GM18951 (cell line): ENCODE measurements at regions not wholly inside any gene's neighbourhood (a gene's known extent, or its start where the extent isn't known, plus 50 kb on each side); places are given as distances from the start of the nearest gene placed in this dataset.
"Not testable (repeated sequence)": the region's sequence is repeated elsewhere in the genome, so short reads cannot be mapped to it uniquely, and the experiment has no call there.

Source experiments
- POLR2A ChIP-seq: IDR thresholded peaks from 4 replicates; pipeline ENCODE4 v1.6.1; 2011; ENCODE audit warnings: mild to moderate bottlenecking; ENCODE audit not compliant: insufficient read length, insufficient read depth; ENCODE audit errors: extremely low read depth
- in situ Hi-C: fragments of 300-500 bp; cut with MboI; formaldehyde crosslinking; loops from one replicate; pipeline ENCODE4 v1.12.0; 2022; ENCODE audit warnings: low sequenced_read_pairs, mixed read lengths, inconsistent platforms; ENCODE audit not compliant: unreplicated experiment

GRCh38 chr5:2066373-2066772 lies 183.6 kb upstream of the IRX4 start:
- no peak for TF ChIP-seq POLR2A
- in situ Hi-C loops, result no loop called here

DNA sequence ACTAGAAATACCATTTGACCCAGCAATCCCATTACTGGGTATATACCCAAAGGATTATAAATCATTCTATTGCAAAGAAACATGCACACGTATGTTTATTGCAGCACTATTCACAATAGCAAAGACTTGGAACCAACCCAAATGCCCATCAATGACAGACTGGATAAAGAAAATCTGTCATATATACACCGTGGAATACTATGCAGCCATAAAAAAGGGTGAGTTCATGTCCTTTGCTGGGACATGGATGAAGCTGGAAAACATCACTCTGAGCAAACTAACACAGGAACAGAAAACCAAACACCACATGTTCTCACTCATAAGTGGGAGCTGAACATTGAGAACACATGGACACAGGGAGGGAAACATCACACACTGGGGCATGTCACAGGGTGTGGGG lies 180.7 kb upstream of the IRX4 start:
- in situ Hi-C loops, result not testable (repeated sequence)

DNA sequence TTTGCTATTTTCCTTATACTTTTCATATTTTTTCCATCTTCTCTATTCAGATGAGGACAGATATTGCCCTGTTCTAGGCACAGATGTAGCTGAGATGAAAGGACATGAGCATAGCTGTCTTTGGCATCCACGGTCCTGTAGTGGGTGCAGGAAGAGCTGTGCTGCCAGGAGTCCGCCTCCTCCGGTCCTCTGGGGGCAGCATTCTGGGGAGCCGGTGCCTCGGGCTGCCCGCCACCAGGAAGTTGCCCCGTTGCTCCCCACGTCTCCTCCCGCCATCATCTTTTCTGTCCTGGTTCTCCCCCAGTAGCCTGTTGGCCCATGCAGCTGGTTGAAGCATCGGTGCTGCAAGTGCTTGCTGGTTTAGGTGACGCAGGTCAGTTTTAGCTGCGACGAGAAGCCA lies 170.0 kb upstream of the IRX4 start:
- in situ Hi-C loops, result no loop called here
- no peak for TF ChIP-seq POLR2A

- in situ Hi-C loops, result no loop called here
- no peak for TF ChIP-seq POLR2A
Measured at GRCh38 chr5:2049876-2050275, 167.2 kb upstream of the IRX4 start.

DNA sequence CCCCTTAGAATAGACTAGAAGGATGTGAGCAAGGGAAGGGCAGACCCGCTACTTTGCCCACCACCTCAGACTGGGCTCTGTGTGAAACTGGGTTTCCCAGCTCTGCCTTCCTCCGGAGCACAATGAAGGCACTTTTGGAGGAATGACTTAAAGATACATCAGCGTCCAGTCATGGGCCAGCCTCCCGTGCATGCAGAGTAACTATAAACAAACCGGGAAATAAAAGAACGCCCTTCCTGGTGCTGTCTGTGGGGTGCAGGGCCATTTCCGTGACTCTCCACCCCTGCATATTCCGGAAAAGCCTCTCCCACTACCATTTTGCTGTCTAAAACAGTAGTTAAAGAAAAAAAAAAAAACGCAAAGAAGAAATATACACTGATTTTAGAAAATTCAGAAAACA lies 165.9 kb upstream of the IRX4 start:
- in situ Hi-C loops, result no loop called here

GRCh38 chr5:2047341-2047927 lies 164.7 kb upstream of the IRX4 start:
- in situ Hi-C loops, result no loop called here

More for the DNA sequence above, 165.9 kb upstream of the IRX4 start:
- no peak for TF ChIP-seq POLR2A

GRCh38 chr5:2044041-2044440 lies 161.3 kb upstream of the IRX4 start:
- TF ChIP-seq POLR2A, result no peak
- in situ Hi-C loops, result no loop called here

More at GRCh38 chr5:2047341-2047927, 164.7 kb upstream of the IRX4 start:
- TF ChIP-seq POLR2A, result no peak

- in situ Hi-C loops, result no loop called here
- TF ChIP-seq POLR2A, result no peak
Measured at GRCh38 chr5:2039180-2039531, 156.4 kb upstream of the IRX4 start.

GRCh38 chr5:2038321-2039179 lies 155.8 kb upstream of the IRX4 start:
- in situ Hi-C loops, result no loop called here
- TF ChIP-seq POLR2A, result no peak

DNA sequence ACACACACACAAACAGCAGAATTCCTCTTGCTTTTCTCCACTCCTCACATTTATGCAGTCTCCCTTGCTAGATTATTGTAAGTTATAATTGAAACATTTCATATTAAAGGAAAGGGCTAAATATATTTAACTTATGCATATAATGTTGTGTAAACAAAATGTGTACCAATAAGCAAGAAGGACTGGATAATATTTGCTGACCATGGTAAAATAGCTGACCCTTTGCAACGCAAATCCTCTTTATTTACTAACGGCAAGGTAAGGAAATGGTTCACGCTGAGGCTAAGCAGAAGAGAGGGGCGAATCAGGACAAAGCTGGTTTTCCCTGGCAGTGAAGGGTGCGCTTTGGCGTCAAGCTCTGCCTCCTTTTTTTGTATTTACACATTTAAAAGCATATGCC lies 154.2 kb upstream of the IRX4 start:
- no peak for TF ChIP-seq POLR2A

DNA sequence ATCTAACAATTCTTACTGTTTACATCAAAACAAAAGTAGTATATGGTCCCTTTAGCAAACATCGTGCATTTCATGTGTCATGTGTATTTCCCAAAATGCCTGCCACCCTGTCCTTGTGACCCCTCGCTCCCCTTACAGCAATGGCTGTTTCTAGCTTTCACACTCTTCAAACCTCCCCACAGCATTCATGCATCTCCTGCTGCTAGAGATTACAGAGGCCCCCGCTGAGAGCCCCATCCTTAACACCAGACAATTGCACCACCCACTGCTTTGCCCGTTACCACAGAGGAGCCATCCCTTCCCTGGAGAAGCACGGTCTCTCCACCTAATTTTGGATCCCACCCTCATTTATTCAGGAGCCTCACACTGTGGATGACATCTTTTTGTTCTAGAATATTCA lies 149.7 kb upstream of the IRX4 start:
- TF ChIP-seq POLR2A, result no peak
- in situ Hi-C loops, result no loop called here

More for the DNA sequence above, 154.2 kb upstream of the IRX4 start:
- in situ Hi-C loops, result no loop called here

DNA sequence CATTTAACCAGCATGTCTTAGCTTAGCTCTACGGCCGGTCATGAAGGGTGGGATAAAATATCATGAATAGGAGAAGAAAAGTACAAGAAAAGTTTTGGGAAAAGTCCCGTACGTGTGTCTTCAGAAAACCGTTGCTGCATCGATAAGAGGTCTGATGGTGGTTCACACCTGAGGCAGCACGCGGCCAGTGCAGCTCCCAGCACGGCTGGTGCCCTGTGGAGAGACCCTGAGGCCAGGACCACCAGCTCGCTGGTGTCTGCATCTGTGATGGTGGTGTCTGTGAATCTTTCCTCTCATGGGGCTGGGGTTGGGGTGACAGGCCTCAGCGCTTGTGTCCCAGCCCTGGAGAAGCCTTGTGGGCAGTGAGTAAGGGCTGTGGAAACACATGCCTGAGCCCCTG lies 148.9 kb upstream of the IRX4 start:
- no peak for TF ChIP-seq POLR2A
- in situ Hi-C loops, result no loop called here

DNA sequence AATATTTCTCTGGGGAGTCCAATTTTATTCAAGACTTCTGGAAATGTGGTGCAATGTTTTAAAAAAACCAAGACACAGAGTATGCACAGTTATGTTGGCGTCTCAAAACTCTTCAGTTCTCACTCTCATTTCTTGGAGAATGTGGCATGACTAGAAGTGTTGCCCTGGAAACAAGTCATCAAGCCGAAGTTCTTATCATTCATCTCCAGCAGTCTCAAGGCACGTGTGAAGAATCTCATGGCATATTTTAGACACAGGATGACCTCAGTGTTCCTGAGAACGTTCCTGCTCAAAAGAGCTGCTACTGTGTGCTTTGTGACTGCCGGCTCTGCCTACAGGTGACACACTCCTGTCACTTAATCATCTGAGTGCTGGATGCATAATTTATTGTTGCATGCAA lies 147.4 kb upstream of the IRX4 start:
- TF ChIP-seq POLR2A, result no peak

GRCh38 chr5:2029206-2029605 lies 146.5 kb upstream of the IRX4 start:
- in situ Hi-C loops, result no loop called here
- no peak for TF ChIP-seq POLR2A

More for the DNA sequence above, 147.4 kb upstream of the IRX4 start:
- in situ Hi-C loops, result no loop called here
